Esophagus squamous epithelium (tissue), 4 donors: ENCODE measurements at regions not wholly inside any gene's neighbourhood (a gene's known extent, or its start where the extent isn't known, plus 50 kb on each side); places are given as distances from the start of the nearest gene placed in this dataset.

Experiments used
- CTCF ChIP-seq, 6 experiments: fragments of 450-650 bp in 4 of 6; fragments of 200-600 bp in 2 of 6; sonication (generic) in 2 of 6; IDR thresholded peaks; one replicate each; pipeline ENCODE4 v1.5.1; 2016 to 2019; ENCODE audit warnings: antibody characterized with exemption in 6 of 6, mild to moderate bottlenecking in 4 of 6, moderate library complexity in 4 of 6
- POLR2A ChIP-seq, 4 donors: fragments of 450-650 bp; IDR thresholded peaks; one replicate each; pipeline ENCODE4 v1.6.1; 2017; ENCODE audit warnings: antibody characterized with exemption in 4 of 4, mild to moderate bottlenecking in 4 of 4, moderate library complexity in 3 of 4

DNA sequence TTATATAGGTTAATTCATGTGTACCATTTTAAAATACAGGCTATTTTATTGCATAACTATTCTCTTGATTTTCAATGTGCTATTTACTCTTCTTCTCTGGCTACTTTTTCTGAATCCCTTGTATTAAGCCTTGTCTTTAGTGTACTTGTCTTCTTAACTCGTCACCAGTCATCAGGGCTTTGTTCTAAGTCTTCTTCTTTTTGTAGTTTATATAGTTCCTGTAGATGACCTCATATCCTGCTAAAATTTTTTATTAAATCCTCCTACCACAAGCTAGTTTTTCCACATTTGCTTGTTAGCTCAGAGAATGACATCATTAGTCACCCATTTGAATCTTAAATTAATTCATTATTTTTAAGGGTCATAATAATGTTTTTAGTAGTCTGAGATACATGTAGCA is 1281.9 kb downstream of the KCNT2 start:
- no peak for TF ChIP-seq CTCF (IDR thresholded peaks at IDR 0.05)
- TF ChIP-seq POLR2A (IDR thresholded peaks at IDR 0.05), result no peak
